GM21825 (cell line): ENCODE measurements at regions not wholly inside any gene's neighbourhood (a gene's known extent, or its start where the extent isn't known, plus 50 kb on each side); places are given as distances from the start of the nearest gene placed in this dataset.

ENCODE experiments used
- ATAC-seq: cut with Tn5 transposase; IDR thresholded peaks from one replicate; pipeline ENCODE4 v1.9.1; 2021; ENCODE audit warnings: mild to moderate bottlenecking, moderate library complexity; ENCODE audit not compliant: unreplicated experiment

GRCh38 chr18:22109535-22109934 is 59.9 kb upstream of the GATA6 start:
- no peak for ATAC-seq

- ATAC-seq: no peak
Measured at GRCh38 chr18:22110461-22110924, 58.9 kb upstream of the GATA6 start.

GRCh38 chr18:22112215-22112614 is 57.2 kb upstream of the GATA6 start:
- no peak for ATAC-seq

- ATAC-seq: no peak
Measured at GRCh38 chr18:22113144-22113844, 56.1 kb upstream of the GATA6 start.

GRCh38 chr18:22114526-22115321 is 54.7 kb upstream of the GATA6 start:
- ATAC-seq: no peak

- ATAC-seq: no peak
Measured at GRCh38 chr18:22115573-22115972, 53.8 kb upstream of the GATA6 start.
